Gastroesophageal sphincter (tissue), 4 donors: ENCODE measurements at regions not wholly inside any gene's neighbourhood (a gene's known extent, or its start where the extent isn't known, plus 50 kb on each side); places are given as distances from the start of the nearest gene placed in this dataset.

Experiments used
- ATAC-seq: fragments of 150-250 bp; one replicate; pipeline ENCODE4 v1.9.1; 2016; ENCODE audit warnings: mild to moderate bottlenecking, moderate library complexity
- H3K27ac ChIP-seq, 4 donors: fragments of 200-600 bp; sonication (generic) in 3 of 4; 1 replicate in 3 of 4; 2 replicates in 1 of 4; pipeline ENCODE4 v1.5.1; 2016 to 2019
- H3K27me3 ChIP-seq: fragments of 200-600 bp; sonication (generic); one replicate; pipeline ENCODE4 v1.5.1; 2019
- H3K36me3 ChIP-seq, 2 donors: fragments of 200-600 bp; sonication (generic); one replicate each; pipeline ENCODE4 v1.5.1; 2019; ENCODE audit warnings: control low read depth in 1 of 2
- H3K4me1 ChIP-seq, 3 donors: fragments of 200-600 bp; sonication (generic); 1 replicate in 2 of 3; 2 replicates in 1 of 3; pipeline ENCODE4 v1.5.1; 2016 to 2019; ENCODE audit warnings: control low read depth in 2 of 3
- H3K4me3 ChIP-seq, 2 donors: fragments of 200-600 bp; sonication (generic); one replicate each; pipeline ENCODE4 v1.5.1; 2019; ENCODE audit warnings: mild to moderate bottlenecking in 1 of 2, moderate library complexity in 1 of 2
- H3K9me3 ChIP-seq, 3 donors: fragments of 200-600 bp; sonication (generic); one replicate each; pipeline ENCODE4 v1.5.1; 2017 to 2019; ENCODE audit warnings: control low read depth in 2 of 3
- EP300 ChIP-seq: sonication (generic); formaldehyde crosslinking; IDR thresholded peaks from one replicate; pipeline ENCODE4 v1.6.1; 2017; ENCODE audit warnings: antibody characterized with exemption, mild to moderate bottlenecking
- POLR2A ChIP-seq, 2 donors: fragments of 450-650 bp; IDR thresholded peaks; one replicate each; pipeline ENCODE4 v1.6.1; 2017; ENCODE audit warnings: antibody characterized with exemption in 2 of 2, mild to moderate bottlenecking in 2 of 2, moderate library complexity in 1 of 2
- POLR2AphosphoS5 ChIP-seq: sonication (generic); formaldehyde crosslinking; IDR thresholded peaks from one replicate; pipeline ENCODE4 v1.6.1; 2017; ENCODE audit warnings: antibody characterized with exemption
- WGBS, 2 donors: methylation state at CpG; one replicate each; pipeline ENCODE4 v1.1.5; 2018; ENCODE audit warnings: low coverage in 1 of 2; 5-methylcytosine and 5-hydroxymethylcytosine counted together
- TF ChIP-seq, protein P1 (sequence below), 4 experiments: fragments of 200-600 bp in 2 of 4; fragments of 450-650 bp in 2 of 4; sonication (generic) in 1 of 4; IDR thresholded peaks; one replicate each; pipeline ENCODE4 v1.5.1; 2017 to 2019; ENCODE audit warnings: antibody characterized with exemption in 4 of 4, mild to moderate bottlenecking in 2 of 4, moderate library complexity in 2 of 4

DNA sequence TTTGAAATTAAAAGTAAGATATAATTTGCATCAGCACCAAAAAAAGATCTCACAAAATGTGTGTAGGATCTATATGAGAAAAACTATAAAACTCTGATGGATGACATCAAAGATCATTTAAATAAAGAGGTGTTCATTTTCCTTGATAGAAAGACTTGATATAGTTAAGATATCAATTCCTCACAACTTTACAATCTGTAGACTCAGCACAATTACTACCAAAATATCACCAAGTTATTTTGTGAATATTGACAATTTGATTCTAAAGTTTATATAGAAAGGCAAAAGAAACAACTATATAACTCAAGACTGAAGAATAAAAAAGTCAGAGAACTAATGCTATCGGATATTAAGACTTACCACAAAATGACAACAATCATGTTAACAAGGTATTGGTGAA, 638.9 kb downstream of the HS3ST4 start:
- no peak overlapping the region for H3K27ac ChIP-seq
- no peak for ATAC-seq
- H3K4me3 ChIP-seq, result no peak overlapping the region
- WGBS, 2 donors, result 78 to 83% methylated on average over 1 of the region's 1 CpG
- peaks cover 0 to 10% (median 0%) of the 10 kb centered on the region in 3 donors for H3K9me3 ChIP-seq
- no peaks in the 10 kb centered on the region for H3K4me1 ChIP-seq
- TF ChIP-seq, protein P1, sequence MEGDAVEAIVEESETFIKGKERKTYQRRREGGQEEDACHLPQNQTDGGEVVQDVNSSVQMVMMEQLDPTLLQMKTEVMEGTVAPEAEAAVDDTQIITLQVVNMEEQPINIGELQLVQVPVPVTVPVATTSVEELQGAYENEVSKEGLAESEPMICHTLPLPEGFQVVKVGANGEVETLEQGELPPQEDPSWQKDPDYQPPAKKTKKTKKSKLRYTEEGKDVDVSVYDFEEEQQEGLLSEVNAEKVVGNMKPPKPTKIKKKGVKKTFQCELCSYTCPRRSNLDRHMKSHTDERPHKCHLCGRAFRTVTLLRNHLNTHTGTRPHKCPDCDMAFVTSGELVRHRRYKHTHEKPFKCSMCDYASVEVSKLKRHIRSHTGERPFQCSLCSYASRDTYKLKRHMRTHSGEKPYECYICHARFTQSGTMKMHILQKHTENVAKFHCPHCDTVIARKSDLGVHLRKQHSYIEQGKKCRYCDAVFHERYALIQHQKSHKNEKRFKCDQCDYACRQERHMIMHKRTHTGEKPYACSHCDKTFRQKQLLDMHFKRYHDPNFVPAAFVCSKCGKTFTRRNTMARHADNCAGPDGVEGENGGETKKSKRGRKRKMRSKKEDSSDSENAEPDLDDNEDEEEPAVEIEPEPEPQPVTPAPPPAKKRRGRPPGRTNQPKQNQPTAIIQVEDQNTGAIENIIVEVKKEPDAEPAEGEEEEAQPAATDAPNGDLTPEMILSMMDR (IDR thresholded peaks at IDR 0.05), result no peak
- no peak for TF ChIP-seq POLR2AphosphoS5
- no peak for TF ChIP-seq EP300
- no peak for TF ChIP-seq POLR2A (IDR thresholded peaks at IDR 0.05)
- no peaks in the 10 kb centered on the region for H3K27me3 ChIP-seq
- H3K36me3 ChIP-seq, result no peaks in the 10 kb centered on the region

DNA sequence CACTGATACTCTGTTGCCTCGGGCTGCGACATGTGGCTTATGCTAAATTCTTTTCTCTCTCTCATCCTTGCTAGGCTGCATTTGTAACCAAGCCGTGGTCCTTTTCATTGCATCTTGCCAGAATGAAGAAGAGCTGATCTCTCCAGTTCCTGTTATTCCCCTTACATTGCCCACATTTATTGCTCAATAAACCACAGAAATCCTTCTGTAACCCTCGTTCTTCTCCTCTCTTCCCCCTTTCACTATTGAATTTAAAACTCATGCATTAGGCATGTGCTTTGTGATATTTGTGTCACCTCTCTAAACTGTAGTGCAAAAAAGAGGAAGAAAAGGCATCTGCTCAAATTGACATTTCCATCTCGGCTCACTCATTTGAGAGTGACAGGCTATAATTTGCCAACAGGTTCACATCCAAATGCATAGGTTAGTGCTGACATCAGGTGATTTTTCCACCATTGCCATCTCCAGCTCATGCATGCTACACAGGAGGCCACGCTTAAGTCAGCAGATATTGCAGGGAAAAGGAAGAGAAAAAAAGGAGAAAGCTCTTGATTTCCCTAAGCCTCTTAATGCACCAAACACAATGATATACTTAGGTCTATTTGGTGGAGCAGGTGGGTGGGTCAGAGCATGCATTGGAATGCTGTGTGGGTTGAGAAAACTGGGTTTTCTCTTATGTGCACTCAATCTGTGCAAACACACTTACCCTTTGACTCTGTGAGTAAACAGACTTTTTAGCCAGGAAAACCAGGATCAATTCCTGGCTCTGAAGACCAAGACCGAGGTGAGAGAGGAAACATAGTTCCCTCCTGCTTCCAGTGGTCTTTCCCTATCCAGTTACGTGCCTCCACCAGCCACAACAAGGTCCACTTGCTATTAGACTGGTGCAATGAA, 642.7 kb downstream of the HS3ST4 start:
- Histone ChIP-seq H3K4me1 (no peaks in the 10 kb centered on the region), H3K27ac (no peak overlapping the region), H3K36me3 (no peaks in the 10 kb centered on the region), H3K4me3 (no peak overlapping the region), H3K27me3 (no peaks in the 10 kb centered on the region), H3K9me3 (no peaks in the 10 kb centered on the region)
- no peak for ATAC-seq
- 40 to 68% methylated on average over 8 of the region's 8 CpGs for WGBS, 2 donors
- TF ChIP-seq POLR2A (IDR thresholded peaks at IDR 0.05), result no peak

DNA sequence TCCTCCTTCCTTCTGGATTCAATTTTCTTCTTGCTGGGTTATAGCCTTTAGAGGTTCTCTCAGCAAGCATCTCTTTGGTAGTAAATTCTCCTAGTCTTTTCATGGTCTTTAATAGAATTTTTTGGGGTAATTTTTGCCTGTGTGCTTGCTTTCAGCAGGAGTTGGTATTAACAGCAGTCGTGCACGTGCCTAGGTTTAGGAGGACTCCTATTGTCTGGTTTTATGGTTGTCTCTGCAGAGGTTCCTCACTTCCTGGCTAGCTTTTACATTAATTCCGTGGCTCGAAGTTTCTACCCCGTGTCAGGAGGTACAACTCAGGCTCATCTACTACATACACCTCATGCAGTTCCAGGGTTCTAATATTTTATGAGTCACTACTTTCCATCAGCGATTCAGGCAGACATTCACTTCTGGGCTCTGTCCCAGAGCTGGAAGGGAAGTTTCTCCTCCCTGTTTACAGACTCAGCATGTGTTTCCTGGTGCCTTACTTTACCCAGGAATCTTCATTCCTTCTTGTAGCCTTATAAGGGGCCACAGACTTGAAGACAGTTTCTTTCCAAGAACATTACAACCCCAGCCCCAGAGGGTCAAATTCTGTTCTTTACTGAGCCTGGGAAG, 643.6 kb downstream of the HS3ST4 start:
- Histone ChIP-seq H3K9me3 (no peaks in the 10 kb centered on the region), H3K27ac (no peak overlapping the region), H3K27me3 (no peaks in the 10 kb centered on the region), H3K36me3 (no peaks in the 10 kb centered on the region), H3K4me1 (no peaks in the 10 kb centered on the region), H3K4me3 (no peak overlapping the region)
- TF ChIP-seq, protein P1 (IDR thresholded peaks at IDR 0.05), result no peak
- no peak for TF ChIP-seq EP300
- TF ChIP-seq POLR2AphosphoS5, result no peak
- ATAC-seq, result no peak
- WGBS, 2 donors, result 64 to 77% methylated on average over 2 to 5 of the region's 6 CpGs

DNA sequence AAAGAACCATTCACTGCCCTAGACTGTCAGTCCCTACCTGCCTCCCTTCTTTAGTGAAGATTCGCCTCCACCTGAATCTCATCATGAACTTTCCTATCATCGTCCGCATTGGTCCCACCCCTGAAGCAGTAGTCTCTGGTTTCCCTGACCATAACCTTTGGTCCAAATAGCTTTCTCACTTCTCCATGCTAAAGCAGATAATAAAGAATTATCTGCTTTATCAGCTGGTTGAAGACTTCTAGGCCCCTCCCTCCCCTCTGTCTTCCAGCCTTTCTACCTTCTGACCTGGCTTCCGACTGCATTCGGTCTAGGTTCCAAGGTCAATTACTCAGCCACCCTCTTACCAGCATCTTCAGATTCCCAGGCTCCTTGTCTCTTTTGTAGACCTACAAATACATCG, 650.9 kb downstream of the HS3ST4 start:
- Histone ChIP-seq H3K36me3 (no peaks in the 10 kb centered on the region), H3K4me1 (no peaks in the 10 kb centered on the region), H3K9me3 (no peaks in the 10 kb centered on the region), H3K27me3 (no peaks in the 10 kb centered on the region), H3K27ac (no peak overlapping the region), H3K4me3 (no peak overlapping the region)
- ATAC-seq, result no peak
- TF ChIP-seq EP300, result no peak
- TF ChIP-seq, protein P1 (IDR thresholded peaks at IDR 0.05), result no peak
- TF ChIP-seq POLR2AphosphoS5, result no peak
- TF ChIP-seq POLR2A (IDR thresholded peaks at IDR 0.05), result no peak
- 92 to 100% methylated on average over 1 to 6 of the region's 6 CpGs for WGBS, 2 donors

DNA sequence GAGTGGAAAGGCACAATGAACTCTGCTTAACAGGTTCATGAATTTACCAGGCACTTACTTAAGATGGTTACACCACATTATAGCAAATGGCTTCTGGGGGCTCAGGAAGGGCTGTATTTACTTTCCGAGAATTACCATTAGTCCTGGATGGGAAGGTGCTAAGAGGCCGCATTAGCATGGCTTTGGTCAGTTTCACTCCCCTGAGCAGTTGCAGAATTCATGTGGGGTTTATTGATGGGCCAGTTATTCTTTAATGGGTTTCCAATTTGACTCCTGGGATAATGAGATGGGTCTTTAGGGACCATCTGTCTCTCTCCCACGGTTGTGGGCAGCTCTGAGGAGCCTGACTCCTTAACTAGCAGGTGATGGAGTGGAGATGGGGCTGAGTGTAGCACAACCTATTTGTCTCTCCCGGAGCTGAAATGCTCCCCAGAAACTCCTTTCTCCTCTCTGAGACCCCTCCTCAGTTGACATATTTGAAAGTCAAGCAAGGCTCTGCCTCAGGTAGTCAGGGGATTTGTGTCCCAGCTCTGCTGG, 652.5 kb downstream of the HS3ST4 start:
- TF ChIP-seq, protein P1 (IDR thresholded peaks at IDR 0.05), result no peak
- no peak for TF ChIP-seq EP300
- Histone ChIP-seq H3K4me3 (no peak overlapping the region), H3K4me1 (no peaks in the 10 kb centered on the region), H3K36me3 (no peaks in the 10 kb centered on the region), H3K9me3 (peaks cover 0 to 3% (median 0%) of the 10 kb centered on the region in 3 donors), H3K27me3 (no peaks in the 10 kb centered on the region), H3K27ac (no peak overlapping the region)
- WGBS, 2 donors, result 14% methylated on average over 2 of the region's 4 CpGs; no CpG with 5 or more reads in 1 of the 2 donors
- ATAC-seq, result no peak
